NCI-H2196 treated with DMSO at 0.1 percent for 48 hours (cell line): ENCODE measurements at regions not wholly inside any gene's neighbourhood (a gene's known extent, or its start where the extent isn't known, plus 50 kb on each side); places are given as distances from the start of the nearest gene placed in this dataset.

Experiments
- DNase-seq: peaks from one replicate; lab custom pipeline; 2025; ENCODE audit not compliant: unreplicated experiment; lab: John Stamatoyannopoulos, UW

DNA sequence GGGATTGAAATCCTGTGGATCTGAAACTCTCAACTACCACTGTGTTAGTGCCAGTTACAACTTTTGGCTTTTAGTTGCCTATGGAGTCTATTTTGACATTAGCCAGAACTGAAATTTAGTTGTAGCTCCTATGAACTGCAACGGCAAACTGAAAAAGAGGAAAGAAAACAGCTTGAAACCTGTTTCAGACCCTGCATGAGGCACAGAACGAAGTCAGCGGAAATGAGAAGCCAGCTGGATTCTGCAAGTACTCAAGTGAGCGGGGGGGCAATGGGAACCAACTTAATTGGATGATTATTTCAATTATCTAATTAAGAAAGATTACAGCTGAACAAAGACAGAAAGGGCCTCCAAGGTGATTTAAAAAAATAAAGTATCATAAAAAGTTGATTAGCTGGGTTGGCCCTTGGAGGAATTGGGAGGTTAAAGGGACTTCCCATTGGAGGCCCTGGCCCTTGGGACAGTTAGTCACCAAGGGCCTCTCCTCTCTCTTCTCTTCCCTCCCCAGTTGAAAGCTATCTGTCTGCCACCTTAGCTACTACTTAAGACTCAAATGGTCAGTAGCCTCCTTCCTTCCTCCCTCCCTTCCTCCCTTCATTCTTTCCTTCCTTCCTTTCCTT is 352.1 kb downstream of the SHQ1 start:
- DNase-seq = no peak

DNA sequence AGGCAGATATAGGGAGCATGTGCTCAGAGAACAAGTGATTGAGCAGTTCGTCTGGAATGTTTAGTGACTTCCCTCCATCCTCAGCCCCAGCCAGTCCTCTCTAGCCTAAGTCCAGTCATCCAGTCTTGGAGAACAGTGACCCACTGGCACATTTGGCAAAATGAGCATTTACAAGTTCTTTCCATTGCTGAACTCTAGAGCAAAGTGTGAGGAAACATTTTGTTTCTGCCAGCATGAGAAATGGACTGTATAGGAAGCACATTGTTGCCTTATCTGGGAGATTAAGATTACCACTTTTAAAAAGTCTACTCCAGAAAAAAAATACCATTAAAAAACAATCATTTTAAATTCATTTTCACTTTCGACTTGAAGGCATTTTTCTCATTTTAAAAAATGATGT is 353.6 kb downstream of the SHQ1 start:
- no peak for DNase-seq

DNA sequence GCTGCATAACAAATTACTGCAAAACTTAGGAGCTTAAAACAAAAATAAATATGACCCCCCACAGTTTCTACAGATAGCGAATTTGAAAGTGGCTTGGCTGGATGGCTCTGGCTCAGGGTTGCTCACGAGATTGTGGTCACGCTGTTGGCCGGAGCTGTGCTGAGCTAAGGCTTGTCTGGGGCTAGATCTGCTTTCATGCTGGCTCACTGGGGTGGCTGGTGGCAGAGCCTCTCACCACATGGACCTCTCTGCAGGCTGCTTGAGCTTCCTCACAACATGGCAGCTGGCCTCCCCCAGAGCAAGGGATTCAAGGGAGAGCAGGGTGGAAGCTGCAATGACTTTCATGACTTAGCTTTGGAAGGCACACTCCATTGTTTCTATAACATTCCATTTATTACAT is 354.1 kb downstream of the SHQ1 start:
- DNase-seq = no peak

DNA sequence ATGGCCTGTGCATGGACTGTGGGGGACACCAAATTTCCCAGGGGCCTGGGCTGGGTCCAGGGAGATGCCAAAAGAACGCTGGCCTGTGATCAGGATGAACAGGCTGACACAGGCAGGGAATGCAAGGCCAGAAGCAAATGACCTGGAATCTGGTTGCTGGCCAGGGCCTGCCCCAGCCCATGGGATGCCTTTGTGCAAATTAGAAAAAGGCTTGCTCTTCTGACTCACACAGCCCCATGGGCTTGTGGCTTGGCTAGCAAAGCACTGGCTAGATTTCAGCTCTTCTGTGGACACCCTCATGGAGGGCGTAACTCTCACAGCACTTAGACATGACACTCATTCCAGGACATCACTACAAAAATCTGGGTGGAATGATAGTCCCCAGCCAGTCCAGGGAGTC is 356.0 kb downstream of the SHQ1 start:
- DNase-seq = no peak

DNA sequence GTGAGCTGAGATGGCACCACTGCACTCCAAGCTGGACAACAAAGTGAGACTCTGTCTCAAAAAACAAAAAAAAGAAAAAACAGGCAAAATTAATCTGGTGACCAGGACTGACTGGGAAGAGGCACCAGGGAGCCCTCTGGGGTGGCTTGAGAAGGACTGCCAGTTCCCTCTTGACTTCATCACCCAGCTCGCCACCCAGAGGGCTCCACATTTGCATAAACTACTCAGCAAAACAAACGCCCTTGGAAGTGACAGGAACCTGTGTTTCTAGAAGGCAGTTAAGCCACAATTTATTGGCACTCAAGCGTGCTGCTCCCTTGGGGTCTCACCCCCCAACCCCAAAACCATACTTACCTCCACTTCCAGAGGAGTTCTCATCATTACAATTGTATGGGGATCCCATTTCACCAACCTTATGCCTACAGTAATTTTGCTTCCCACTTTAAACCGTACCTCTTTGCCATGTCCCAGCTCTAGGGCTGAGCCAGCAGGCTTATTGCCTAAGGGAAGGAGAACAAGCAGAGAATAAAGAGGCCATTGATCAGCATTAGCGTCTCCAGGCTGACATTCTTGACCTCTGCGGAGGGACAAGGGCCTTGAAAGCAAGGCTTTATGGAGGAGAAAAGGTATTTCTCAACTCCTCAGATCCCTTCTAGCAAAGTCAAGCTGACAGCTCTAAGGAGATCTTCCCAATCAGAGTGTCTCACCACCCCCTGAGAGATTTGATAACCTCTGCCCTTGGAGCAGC is 357.4 kb downstream of the SHQ1 start:
- DNase-seq = no peak

DNA sequence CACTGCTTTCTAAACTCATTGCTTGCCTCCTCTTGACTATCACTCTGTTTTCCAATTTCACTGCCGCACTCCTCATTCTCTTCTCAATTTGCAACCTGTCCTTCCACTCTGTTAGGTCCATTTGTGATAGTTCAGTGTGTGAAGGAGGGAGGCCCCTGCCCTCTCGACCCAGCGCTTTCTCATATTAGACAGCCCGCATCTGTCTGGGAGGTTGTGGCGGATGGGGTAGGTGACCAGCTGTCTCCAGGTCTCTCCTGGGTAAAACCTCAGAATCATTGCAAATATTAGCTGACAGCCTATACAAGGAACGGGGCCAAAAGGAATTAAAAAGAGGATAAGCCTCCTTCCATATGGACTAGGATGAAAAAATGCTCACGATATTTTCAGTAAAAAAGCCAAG is 358.3 kb downstream of the SHQ1 start:
- DNase-seq = no peak

DNA sequence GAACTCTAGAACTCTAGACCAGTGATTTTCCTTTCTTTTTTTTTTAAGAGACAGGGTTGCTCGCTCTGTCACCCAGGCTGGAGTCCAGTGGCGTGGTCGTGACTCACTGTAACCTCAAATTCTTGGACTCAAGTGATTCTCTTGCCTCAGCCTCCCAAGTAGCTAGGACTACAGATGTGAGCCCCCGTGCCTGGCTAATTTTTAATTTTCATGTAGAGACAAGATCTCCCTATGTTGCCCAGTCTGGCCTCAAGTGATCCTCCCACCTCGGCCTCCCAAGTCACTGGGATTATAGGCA is 359.6 kb downstream of the SHQ1 start:
- DNase-seq = no peak

DNA sequence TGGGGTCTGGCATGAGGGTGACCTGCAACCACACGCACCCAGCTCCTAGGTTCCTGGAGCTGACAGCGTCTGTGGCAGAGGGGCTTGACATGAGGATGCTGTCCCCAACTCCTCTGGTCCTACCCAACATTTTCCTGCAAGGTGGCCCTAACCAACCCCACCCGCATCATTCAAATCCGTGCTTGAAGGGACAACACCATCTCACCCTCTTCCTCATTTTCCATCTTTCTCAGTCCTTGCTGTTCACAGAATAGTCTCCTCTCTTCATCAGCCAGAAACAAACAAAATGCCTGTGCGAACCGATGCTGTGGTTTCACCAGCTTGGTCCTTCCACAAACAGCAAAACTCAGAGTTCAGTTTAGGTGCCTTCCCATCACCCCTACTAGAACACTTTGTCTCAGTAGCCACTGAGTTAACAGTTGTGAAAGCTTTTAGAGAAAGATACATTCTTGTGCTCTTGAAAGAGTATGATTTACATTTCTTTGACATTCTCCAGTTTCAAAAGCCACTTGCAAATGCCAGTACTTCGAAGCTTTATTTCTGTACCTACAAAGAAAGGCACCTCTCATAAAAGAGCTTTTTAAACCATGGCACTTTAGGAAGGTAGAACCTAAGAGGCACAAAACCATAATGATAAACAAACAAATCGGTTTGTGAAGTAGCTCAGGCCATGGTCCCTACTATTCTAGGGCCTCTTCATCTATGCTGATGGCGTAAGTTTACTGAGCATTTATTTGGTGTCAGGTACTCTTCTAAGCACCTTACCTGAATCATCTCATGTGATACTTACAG is 360.1 kb downstream of the SHQ1 start:
- DNase-seq = no peak

DNA sequence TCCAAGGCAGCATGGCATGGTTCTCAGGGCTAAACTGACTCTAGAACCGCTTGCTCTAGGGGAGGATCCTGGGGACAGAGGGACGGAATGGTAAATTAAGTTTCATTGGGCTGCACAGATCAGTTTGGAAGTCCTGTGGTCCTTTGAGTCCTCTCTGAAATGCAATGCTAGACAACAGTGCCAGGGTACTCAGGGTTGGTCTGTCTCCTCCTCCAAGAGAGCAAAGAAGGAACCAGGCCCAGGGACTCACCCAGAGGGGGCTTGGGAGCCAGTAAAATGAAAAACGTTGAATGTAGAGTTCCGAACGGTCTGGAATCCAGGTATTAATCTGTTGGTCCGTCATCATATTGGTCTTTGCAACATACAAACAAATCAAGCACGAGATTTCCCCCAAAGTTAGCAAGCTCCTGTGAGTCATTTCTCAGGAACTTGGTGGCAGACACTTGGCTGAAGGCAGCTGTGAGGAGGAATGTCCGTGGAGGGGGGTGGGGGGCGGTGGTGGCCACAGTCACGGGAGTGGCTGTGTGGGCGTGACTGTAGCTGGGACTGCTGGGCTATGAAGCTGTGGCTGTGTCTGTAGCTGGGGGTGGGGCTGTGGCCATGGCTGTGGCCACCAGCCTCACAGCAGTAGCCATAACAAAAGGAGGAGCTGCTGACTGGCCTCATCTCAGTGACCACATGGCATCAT is 361.0 kb downstream of the SHQ1 start:
- DNase-seq = no peak

DNA sequence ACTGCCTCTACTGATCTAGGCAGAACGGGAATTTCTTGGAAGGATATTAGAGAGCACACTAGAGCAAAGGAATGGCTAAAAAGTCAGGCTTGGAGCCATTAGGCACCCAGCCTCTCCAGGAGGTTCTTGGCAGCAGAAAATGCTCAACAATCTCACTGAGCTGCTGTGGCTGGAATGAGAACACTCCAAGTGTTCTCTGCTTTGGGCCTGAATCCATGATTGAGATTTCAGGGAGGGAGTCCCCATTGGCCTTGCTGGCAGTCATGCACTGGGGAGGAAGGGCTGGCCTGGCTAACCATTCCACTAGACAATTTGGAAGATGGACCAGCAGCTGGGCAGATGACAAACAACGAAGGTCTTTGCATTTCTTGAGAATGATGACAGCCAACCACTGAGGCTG is 362.6 kb downstream of the SHQ1 start:
- no peak for DNase-seq

DNA sequence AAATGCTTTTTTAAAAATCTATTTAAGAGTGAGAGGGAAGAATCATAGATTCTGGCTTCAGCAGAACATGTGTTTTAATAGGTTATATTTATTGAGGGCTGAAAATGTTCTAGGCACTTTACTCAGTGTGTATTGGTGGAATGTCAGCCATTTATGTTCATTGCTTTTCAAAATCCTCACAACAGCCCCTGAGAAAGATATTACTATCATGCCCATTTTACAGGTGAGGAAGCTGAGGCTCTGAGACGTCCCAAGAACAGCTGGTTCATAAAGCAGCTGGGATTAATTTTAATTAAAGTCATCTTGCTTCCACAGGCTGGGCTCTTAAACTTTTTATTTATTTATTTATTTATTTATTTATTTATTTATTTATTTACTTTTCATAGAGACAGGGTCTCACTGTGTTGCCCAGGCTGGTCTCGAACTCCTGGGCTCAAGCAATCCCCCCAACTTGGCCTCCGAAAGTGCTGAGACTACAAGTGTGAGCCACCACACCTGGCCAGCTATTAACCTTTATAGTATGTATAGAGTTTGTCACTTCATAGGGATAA is 364.6 kb downstream of the SHQ1 start:
- DNase-seq = no peak

DNA sequence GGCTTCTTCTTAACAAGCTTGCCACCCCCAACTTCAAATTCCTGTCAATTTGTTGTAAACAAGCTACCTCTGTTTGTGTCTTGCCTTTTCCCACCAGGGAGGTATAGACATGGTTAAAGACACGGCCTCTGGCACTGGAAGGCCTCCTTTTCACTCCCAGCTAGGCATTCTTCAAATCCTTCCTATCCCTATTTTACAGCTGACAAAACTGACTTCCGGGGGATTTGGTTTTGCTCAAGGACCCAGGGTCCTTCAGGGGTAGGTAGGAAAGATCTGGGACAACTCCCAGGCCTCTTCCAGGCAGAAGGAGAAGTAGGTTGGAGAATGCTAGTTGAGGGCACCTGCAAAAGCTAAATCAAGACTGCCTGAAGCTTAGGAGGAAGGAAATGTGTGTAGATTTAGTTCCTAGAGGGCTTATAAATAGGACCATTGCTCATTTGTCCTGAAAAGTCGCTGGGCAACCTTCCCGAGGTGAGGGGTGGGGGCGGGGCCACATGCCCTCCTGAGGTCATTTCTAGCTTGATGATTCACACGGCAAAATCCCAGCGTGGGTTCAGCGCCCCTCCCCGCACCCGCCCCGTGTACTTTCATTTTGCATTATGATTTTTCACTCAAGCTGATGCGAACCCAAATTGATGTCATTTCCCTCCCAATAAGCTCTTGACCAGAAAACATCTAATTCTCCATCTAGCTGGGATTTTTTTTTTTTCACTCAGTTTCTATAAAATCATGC is 365.5 kb downstream of the SHQ1 start:
- no peak for DNase-seq

DNA sequence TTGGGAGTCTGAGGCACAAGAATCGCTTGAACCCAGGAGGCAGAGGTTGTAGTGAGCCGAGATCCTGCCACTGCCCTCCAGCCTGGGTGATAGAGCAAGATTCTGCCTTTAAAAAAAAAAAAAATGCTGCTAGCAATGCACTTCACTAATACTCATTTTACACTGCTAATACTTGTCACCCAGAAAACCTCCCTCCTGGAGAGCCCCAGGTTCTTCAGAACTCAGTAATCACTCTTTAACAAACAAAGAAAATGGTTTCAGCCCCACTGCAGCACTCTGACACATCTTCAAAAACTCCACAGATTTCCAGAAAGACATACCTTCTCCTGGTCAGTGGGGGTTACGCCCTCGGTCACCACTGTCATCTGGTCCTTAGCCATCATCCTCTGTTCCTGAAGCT is 366.7 kb downstream of the SHQ1 start:
- DNase-seq = no peak

DNA sequence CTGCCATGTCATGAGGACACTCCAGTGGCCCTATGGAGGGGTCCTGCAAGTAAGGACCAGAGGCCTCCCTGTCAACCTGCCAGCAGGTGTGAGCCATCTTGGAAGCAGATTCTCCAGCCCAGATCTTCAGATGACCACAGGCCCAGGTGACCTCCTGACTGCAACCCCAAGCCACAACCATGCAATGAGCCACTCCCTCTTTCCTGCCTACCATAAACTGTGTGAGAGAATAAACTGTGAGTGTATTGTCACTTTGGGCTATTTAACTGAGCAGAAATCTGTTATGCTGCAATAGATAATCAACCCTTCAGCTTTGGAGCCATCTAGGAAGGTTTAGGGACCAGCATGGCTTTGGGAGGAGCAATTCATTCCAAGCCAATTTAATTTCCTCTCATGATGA is 367.9 kb downstream of the SHQ1 start:
- DNase-seq = no peak

DNA sequence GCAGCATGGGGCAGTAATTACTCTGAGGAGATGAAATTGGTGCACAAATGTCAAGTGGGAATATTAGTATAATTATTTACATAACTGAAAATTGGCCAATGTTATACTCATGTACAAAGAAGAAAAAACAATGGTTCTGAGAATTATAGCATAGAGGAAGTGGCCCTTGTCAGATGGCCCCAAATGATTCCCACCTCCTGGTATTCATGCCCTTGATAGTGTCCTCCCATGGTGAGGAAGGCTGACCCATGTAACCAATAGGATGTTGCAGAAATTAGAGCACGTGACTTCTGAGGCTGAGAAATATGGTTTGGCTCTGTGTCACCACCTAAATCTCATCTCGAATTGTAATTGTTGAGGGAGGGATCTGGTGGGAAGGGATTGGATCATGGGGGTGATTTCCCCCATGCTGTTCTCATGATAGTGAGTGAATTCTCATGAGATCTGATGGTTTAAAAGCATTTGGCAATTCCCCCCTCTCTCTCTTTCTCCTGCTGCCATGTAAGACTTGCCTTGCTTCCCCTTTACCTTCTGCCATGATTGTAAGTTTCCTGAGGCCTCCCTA is 368.5 kb downstream of the SHQ1 start:
- no peak for DNase-seq

DNA sequence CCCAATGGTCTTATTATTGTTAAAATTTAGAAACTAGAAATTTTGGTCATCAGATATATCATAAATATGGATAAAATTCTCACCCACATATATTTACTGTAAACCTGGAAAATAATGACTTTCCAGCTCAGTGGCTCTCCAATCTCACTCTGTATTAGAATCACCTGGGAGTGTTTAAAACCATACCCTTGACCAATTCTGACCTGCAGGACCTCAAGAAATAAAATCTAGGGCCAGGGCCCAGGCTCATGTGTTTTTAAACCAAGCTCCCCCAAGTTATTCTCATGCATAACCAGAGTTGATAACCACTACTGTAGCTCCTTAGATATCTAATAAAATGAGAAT is 372.1 kb downstream of the SHQ1 start:
- DNase-seq = no peak

DNA sequence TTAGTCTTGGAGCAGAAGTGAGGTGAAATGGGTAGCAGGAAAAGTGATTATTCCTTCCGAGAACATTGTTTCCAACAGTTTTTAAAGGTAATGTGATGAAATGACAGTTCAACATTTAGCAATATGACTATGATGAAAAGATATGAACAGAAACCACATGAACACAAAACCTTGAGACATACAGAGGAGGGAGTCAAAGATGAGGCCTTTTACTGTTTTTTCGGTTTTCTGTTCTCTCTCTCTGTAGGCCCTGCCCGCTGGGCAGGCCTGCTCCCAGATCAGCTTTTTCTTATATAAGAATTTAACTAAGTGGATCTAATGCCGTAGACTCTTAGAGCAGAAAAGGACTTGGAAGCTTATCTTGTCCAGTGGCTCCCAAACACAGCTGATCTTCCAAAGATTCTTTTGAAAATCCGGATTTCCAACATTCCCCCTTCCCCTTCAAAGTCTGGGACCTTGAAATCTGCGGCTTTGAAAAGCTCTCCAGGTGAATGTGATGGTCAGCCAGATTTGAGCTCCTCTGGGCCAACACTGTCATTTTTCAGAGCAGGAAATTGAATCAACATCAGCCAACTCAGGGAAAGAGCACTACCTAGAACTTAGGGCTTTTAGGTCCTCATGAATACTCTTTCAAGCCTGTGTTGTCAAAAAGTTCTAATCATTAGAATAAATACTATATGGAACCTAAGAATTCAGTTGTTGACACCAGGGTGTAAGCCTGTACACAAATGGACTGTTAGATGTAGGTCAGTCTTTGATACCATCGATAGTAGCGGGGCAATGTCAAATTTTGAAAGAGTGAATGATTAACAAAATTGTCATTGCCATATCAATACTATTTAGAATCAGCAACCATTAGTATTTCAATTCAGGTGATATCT is 372.7 kb downstream of the SHQ1 start:
- DNase-seq = no peak

DNA sequence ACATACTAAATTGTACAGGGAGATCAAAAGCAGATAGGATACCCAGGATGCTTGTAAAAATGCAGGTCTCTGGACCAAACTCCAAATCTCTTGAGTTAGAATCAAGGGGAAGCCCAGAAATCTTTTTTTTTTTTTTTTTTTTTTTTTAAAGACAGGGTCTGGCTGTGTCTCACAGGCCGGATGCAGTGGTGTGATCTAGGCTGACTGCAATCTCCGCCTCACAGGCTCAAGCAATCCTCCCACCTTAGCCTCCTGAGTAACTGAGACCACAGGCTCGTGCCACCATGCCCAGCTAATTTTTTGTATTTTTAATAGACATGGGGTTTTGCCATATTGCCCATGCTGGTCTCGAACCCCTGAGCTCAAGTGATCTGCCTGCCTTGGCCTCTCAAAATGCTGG is 373.5 kb downstream of the SHQ1 start:
- no peak for DNase-seq

DNA sequence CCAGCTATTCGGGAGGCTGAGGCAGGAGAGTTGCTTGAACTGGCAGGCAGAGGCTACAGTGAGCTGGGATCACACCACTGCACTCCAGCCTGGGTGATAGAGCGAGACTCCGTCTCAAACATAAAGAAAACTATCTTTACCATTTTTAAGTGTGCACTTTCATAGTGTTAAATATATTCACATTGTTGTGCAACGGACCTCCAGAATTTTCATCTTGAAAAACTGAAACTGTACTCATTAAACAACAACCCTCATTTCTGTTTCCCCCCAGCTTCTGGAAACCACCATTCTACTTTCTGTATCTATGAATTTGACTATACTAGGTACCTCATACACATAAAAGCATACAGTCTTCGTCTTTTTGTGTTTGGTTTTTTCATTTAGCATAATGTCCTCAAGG is 375.1 kb downstream of the SHQ1 start:
- DNase-seq = no peak

DNA sequence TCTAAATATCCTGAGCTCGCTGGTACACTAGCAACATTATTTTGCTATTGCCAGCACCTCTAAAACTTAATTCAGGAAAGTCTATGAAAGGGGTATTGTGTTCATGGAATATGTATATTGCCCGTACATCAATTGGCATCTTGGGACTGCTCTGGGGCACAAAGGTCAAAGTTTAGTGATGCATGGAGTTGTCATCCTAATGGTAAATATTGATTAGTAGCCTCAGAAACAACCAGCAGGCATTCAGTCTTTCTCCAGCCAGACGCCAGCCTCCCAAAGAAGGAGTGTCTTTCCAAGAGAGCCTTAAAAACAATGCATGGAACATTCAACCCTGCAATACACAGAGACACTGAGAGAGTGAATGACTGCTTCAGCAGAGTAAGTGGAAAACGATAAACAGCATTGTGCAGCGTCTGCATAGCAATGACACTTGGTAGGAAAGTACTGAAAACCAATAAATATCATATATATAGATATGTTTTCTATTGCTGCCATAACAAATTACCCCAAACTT is 377.3 kb downstream of the SHQ1 start:
- DNase-seq = no peak
